AG09319 (cell line): ENCODE measurements at regions not wholly inside any gene's neighbourhood (a gene's known extent, or its start where the extent isn't known, plus 50 kb on each side); places are given as distances from the start of the nearest gene placed in this dataset.

Experiments
- DNase-seq: peaks from one replicate; pipeline ENCODE4 v3.0.0-alpha.2; 2010; ENCODE audit warnings: low read depth; ENCODE audit errors: extremely low read depth
- TF ChIP-seq, protein P1 (sequence below): IDR thresholded peaks from 2 replicates; pipeline ENCODE4 v1.5.1; 2011; ENCODE audit warnings: low read depth, mild to moderate bottlenecking, inconsistent platforms, low read length, moderate library complexity

- TF ChIP-seq, protein P1, sequence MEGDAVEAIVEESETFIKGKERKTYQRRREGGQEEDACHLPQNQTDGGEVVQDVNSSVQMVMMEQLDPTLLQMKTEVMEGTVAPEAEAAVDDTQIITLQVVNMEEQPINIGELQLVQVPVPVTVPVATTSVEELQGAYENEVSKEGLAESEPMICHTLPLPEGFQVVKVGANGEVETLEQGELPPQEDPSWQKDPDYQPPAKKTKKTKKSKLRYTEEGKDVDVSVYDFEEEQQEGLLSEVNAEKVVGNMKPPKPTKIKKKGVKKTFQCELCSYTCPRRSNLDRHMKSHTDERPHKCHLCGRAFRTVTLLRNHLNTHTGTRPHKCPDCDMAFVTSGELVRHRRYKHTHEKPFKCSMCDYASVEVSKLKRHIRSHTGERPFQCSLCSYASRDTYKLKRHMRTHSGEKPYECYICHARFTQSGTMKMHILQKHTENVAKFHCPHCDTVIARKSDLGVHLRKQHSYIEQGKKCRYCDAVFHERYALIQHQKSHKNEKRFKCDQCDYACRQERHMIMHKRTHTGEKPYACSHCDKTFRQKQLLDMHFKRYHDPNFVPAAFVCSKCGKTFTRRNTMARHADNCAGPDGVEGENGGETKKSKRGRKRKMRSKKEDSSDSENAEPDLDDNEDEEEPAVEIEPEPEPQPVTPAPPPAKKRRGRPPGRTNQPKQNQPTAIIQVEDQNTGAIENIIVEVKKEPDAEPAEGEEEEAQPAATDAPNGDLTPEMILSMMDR: no peak
- DNase-seq: no peak
Observed at GRCh38 chr13:22468045-22468444, 712.7 kb upstream of the SGCG start.

- TF ChIP-seq, protein P1: no peak
- DNase-seq: no peak
Observed at GRCh38 chr13:22468824-22469223, 712.0 kb upstream of the SGCG start.

DNA sequence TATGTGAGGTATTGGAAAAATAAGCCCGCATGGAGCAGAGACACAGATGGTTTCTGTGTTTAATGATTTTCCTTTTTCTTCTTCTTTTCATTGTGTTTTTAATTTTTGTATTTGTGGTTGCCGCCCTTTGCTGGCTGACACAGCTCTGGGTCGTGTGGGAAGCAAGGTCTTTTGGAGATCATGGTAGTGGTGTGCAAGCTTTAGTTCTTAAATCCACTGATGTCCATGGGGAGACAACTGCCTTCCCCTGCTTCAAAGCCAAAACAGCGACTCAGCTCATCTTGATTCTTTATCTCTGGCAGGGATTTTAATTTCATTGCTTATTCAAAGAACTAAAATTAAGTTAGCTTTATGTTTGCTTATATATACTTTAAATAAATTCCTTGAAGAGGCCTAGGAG, 711.3 kb upstream of the SGCG start:
- DNase-seq: no peak
- TF ChIP-seq, protein P1: no peak

DNA sequence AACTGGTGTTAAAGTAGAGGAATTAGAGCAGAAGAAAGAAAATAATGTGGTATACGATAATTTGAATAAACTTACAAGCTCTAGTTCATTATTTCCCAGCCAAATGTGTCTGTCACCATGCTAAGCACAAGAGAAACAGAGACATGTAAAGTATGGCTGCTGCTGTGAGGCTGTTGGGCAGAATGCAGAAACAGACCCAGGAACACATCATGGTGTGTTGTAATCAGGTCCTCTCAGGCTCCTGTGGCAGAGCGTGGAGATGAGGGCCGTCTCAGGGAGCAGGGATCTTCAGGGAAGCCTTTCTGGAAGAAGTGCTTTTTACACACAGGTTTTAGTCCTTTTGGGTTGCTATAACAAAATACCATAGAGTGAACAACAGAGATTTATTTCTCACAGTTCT, 710.7 kb upstream of the SGCG start:
- TF ChIP-seq, protein P1: no peak
- DNase-seq: no peak

DNA sequence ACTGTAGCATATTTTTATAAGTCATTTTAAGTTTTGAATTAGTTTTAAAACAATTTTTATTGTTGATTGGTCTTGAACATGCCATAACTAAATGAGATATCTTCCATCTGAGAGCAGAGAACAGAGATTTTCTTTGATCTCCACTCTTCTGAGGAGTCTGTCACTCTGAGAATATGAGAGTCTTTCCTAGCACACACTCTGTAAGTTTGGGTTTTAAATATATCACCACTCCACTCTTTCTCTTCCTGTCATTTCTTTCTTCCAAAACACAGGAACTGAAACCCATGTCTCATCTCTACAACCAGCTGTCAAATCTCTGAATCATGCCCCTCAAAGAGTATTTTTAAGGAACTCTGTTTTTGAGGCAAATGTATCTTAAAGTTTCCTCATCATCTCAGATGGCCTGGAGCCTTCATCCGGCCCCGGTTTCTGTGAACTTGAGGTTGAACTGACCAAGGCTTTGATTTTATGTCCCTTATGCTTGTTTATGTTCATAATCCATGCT, 698.2 kb upstream of the SGCG start:
- no peak for DNase-seq
- TF ChIP-seq, protein P1: no peak

DNA sequence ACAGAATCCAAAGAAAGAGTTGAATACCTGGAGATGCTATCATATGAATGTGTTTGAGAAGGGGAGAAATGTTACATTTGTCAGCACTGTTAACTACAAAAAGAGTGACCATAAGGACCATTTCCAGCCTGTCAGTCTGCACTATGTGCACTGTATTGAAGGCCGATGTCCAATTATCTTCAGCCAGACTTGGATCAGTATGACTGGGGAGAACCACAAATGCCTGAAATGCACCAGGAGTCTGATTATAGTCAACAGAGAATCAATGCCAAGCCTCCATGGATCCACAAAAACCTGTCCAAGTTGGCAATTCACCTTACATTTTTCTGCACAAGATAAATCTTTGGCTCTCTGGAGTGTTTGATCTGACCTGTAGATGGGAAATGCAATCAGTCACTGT, 697.5 kb upstream of the SGCG start:
- TF ChIP-seq, protein P1: no peak
- no peak for DNase-seq

DNA sequence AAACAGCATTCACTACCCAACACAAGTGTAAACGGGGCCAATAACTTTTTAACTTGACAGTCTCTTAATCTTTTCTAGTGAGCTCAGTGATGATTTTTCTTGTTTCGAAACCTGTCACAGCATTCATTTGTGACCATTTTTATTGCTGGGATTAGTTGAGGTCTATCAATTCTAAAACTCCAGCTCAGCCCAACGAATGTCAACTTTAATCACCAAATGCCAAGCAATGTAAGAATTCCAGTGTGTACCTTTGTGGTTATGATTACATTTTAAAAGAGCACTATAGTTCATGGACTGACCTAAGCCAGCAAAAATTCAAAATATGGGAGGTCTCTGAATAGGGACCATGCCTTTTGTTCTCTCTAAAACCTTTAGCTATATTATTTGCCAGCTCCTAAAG, 694.3 kb upstream of the SGCG start:
- TF ChIP-seq, protein P1: no peak

More for the DNA sequence above, 694.3 kb upstream of the SGCG start:
- no peak for DNase-seq
